Psoas muscle (tissue), 7 donors: ENCODE measurements at regions not wholly inside any gene's neighbourhood (a gene's known extent, or its start where the extent isn't known, plus 50 kb on each side); places are given as distances from the start of the nearest gene placed in this dataset.

Source experiments
- ATAC-seq, 4 donors: fragments of 200-7000 bp; cut with Tn5 transposase; one replicate each; pipeline ENCODE4 v1.9.1; 2020; ENCODE audit warnings: moderate library complexity in 3 of 4, mild to moderate bottlenecking in 2 of 4
- DNase-seq, 2 donors: peaks; one replicate each; pipeline ENCODE4 v3.0.0-alpha.2; 2020
- H3K27ac ChIP-seq: fragments of 200-600 bp; one replicate; pipeline ENCODE4 v1.8.0; 2022
- H3K27me3 ChIP-seq, 3 donors: fragments of 200-600 bp in 1 of 3; one replicate each; pipeline versions ENCODE4 v1.6.1 to v1.8.0; 2013 to 2022; ENCODE audit warnings: low read length in 2 of 3, mild to moderate bottlenecking in 2 of 3, moderate library complexity in 1 of 3; ENCODE audit not compliant: insufficient read depth in 3 of 3
- H3K36me3 ChIP-seq, 2 donors: fragments of 200-600 bp in 1 of 2; one replicate each; pipeline versions ENCODE4 v1.6.1 to v1.8.0; 2013 to 2022; ENCODE audit warnings: low read depth in 1 of 2, mild to moderate bottlenecking in 1 of 2, moderate library complexity in 1 of 2; ENCODE audit not compliant: insufficient read depth in 1 of 2
- H3K4me1 ChIP-seq: fragments of 200-600 bp; one replicate; pipeline ENCODE4 v1.8.0; 2022
- H3K4me3 ChIP-seq: fragments of 200-600 bp; one replicate; pipeline ENCODE4 v1.8.0; 2022; ENCODE audit warnings: mild to moderate bottlenecking
- H3K9me3 ChIP-seq: fragments of 200-600 bp; one replicate; pipeline ENCODE4 v1.8.0; 2022
- WGBS, 3 donors: extraction: QIAGEN DNeasy Blood & Tissue Kit; methylation state at CpG; one replicate each; pipeline versions ENCODE4 v1.1.6 to v1.1.7; 2013; 5-methylcytosine and 5-hydroxymethylcytosine counted together
- intact Hi-C, 2 donors: fragments of 100-400 bp; cut with DNase I; formaldehyde crosslinking; loops; one replicate each; pipeline versions ENCODE4 v1.11.0 to v1.14.2; 2022
- TF ChIP-seq, protein P1 (sequence below): fragments of 200-600 bp; IDR thresholded peaks from one replicate; pipeline ENCODE4 v1.8.0; 2022; ENCODE audit warnings: antibody characterized with exemption
- donor health status: healthy with polysubstance abuse.
- donor health status: DM: no; HTN: no; CAD: no; lungs with moderate emphysema.
- donor health status: Bipolar disorder and iron deficiency.
- donor health status: healthy.
- donor health status: DM: yes; HTN: yes; CAD: no.
- donor health status: DM: no; HTN: no; CAD: no.
- donor health status: DM: yes; HTN: yes; CAD: no.

DNA sequence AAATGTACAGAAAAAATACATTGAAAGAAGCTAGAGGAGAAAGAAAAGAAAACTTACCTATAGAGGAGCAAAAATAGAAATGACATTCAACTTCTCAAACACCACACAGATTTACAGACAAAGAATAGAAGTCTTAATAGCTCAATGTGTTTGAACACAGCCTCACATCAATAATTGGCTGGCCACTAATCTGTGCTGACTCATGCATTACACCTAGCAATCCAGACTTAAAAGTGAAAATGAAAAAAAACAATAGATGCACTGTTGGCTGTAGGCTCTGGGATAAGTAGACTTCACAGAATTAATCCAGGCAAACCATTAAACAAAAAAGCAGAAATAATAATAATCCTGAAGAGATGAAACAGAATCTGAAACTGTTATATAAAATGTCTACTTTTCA is 961.3 kb upstream of the CELF4 start:
- H3K27me3 ChIP-seq = no peaks in the 10 kb centered on the region
- TF ChIP-seq, protein P1, sequence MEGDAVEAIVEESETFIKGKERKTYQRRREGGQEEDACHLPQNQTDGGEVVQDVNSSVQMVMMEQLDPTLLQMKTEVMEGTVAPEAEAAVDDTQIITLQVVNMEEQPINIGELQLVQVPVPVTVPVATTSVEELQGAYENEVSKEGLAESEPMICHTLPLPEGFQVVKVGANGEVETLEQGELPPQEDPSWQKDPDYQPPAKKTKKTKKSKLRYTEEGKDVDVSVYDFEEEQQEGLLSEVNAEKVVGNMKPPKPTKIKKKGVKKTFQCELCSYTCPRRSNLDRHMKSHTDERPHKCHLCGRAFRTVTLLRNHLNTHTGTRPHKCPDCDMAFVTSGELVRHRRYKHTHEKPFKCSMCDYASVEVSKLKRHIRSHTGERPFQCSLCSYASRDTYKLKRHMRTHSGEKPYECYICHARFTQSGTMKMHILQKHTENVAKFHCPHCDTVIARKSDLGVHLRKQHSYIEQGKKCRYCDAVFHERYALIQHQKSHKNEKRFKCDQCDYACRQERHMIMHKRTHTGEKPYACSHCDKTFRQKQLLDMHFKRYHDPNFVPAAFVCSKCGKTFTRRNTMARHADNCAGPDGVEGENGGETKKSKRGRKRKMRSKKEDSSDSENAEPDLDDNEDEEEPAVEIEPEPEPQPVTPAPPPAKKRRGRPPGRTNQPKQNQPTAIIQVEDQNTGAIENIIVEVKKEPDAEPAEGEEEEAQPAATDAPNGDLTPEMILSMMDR = no peak
- no peaks in the 10 kb centered on the region for H3K9me3 ChIP-seq
- no peaks in the 10 kb centered on the region for H3K36me3 ChIP-seq
- H3K27ac ChIP-seq = no peak overlapping the region
- DNase-seq = no peak
- no peaks in the 10 kb centered on the region for H3K4me1 ChIP-seq
- H3K4me3 ChIP-seq = no peak overlapping the region
- no peak for ATAC-seq
- intact Hi-C loops = no loop called here

DNA sequence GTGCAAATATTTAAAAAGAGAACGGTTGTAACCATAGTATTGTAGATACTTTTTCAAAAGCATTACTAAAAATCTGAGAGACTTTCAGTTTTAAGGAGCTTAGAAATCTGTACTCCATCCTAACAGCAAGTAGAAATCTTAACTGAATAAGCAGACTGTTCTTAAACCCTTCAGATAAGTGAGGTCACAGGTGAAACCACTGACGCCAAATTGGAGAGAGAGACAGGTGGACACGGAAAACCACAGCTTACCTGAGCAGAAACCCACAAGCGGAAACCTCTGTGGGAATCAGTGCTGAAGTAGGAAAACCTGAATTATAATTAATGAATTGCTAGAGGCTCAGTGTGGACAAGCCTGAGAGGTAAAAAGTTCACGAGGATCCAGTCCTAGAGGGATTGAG is 959.4 kb upstream of the CELF4 start:
- Histone ChIP-seq H3K9me3 (no peaks in the 10 kb centered on the region), H3K27ac (no peak overlapping the region), H3K4me3 (no peak overlapping the region), H3K27me3 (no peaks in the 10 kb centered on the region), H3K36me3 (no peaks in the 10 kb centered on the region), H3K4me1 (no peaks in the 10 kb centered on the region)
- WGBS, 3 donors = 69 to 71% (median 71%) methylated on average over 5 of the region's 5 CpGs
- intact Hi-C loops = no loop called here
- DNase-seq (no peak), ATAC-seq (no peak)
- TF ChIP-seq, protein P1 = no peak

DNA sequence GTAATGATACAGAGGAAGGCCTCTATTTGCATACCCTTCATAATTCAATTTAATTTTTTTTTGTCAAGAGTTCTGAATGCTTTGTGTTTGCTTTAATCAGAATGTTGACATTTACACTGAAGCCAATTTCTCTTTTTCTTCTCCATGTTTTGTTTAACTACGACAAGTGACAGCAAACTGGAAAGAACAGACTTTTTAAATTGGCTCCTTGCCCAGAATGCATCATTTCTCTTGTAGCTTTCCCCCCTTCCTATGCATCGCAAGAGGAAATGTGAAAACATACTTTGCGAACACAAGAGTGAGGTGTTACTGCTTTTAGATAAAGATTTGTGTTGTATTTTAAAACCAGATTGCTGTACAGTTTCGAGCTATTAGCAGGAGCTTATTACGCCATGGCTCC is 955.2 kb upstream of the CELF4 start:
- H3K27me3 ChIP-seq = no peaks in the 10 kb centered on the region
- H3K9me3 ChIP-seq = no peaks in the 10 kb centered on the region
- H3K4me3 ChIP-seq = no peak overlapping the region
- H3K27ac ChIP-seq = no peak overlapping the region
- DNase-seq (no peak), ATAC-seq (no peak)
- no peaks in the 10 kb centered on the region for H3K36me3 ChIP-seq
- WGBS, 3 donors = 57 to 62% (median 58%) methylated on average over 5 of the region's 5 CpGs
- H3K4me1 ChIP-seq = no peaks in the 10 kb centered on the region
- intact Hi-C loops = no loop called here
- TF ChIP-seq, protein P1 = no peak

DNA sequence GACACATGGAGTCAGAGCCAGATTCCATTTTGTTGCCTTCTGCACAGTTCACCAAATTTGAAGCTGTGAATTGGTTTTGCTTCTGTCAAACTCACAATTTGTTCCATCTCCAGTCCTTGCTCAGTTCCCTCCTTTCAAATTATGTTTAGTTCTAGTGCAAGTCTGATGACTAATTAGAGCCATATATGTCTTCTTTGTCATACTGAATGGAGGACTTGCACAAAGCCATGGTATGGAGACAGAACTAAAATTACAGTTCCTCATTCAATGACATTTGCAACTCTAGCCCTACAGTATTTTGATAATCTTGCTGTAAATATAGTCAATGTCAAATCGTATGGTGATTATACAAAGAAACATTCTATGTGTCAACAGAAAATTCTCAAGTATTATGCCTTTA is 936.9 kb upstream of the CELF4 start:
- no peak for ATAC-seq
- DNase-seq = no peak
- Histone ChIP-seq H3K36me3 (no peaks in the 10 kb centered on the region), H3K9me3 (no peaks in the 10 kb centered on the region), H3K27me3 (no peaks in the 10 kb centered on the region), H3K4me1 (no peaks in the 10 kb centered on the region), H3K4me3 (no peak overlapping the region), H3K27ac (no peak overlapping the region)
- intact Hi-C loops = no loop called here
- TF ChIP-seq, protein P1 = no peak
- WGBS, 3 donors = 88 to 93% (median 92%) methylated on average over 1 of the region's 1 CpG

DNA sequence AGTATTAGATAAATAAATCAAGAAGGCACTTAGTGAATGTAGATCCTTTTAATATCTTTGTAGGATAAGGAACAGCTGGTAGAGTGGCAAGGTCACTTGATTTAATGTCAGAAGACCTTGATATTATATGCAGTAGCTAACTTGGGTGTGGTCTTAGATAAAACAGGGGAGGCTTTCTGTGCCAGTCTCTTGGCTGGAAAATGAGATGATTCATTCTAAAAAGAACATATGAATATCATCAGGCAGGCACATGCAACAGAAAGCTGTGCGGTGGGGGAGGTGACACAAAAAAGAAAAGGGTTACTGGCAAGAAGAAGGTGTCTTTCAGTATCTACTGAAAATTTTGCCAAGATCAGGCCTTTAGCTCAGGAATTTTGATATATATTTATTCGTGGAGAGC is 931.7 kb upstream of the CELF4 start:
- Histone ChIP-seq H3K9me3 (no peaks in the 10 kb centered on the region), H3K4me1 (no peaks in the 10 kb centered on the region), H3K4me3 (no peak overlapping the region), H3K27me3 (no peaks in the 10 kb centered on the region), H3K27ac (no peak overlapping the region), H3K36me3 (no peaks in the 10 kb centered on the region)
- 64 to 78% (median 70%) methylated on average over 2 of the region's 2 CpGs for WGBS, 3 donors
- DNase-seq (no peak), ATAC-seq (no peak)
- TF ChIP-seq, protein P1 = no peak
- intact Hi-C loops = no loop called here
